GM21619 (cell line): ENCODE measurements at regions not wholly inside any gene's neighbourhood (a gene's known extent, or its start where the extent isn't known, plus 50 kb on each side); places are given as distances from the start of the nearest gene placed in this dataset.
A peak's percentile ranks its signal among the peaks of the same experiment; 100 is the strongest.

Experiments used
- ATAC-seq: cut with Tn5 transposase; IDR thresholded peaks from one replicate; pipeline ENCODE4 v1.9.1; 2021; ENCODE audit not compliant: unreplicated experiment

DNA sequence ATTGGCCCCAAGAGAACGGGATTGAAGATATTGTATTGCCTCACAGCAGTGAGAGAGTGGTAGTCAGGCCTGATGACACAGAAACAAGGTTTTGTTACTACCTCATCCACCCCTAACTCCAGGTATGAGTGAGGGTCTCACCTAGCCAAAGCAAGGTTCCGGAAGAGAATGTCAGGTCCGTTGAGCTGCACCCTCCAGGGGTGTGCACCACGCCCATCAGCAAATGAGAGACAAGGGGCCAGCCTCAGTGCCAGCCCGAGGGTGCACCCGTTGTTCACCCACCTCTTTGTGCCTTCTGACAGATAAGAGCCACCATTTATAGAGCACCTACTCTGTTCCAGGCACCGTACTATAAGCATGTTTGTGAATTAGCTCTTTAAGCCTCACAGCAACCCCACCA lies 121.9 kb upstream of the IPO9 start:
- no peak for ATAC-seq

DNA sequence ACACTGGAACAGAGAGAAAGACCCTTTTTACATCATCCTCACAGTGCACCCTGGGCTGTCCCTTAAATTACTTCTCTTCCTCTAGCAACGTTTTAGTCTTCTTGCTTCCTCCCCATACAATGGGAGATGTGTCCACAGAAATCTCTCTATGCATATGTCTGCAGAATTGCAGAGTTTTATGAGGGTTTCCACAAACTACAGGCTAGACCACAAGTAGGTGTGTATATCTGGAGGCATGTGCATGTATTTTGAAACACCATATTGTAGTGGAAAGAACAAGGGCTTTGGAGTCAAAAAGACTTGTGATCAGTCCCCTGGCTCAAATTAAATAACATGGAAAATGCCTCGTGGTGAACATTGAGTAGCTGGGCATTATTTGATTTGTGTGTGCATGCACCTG lies 121.3 kb upstream of the IPO9 start:
- no peak for ATAC-seq

DNA sequence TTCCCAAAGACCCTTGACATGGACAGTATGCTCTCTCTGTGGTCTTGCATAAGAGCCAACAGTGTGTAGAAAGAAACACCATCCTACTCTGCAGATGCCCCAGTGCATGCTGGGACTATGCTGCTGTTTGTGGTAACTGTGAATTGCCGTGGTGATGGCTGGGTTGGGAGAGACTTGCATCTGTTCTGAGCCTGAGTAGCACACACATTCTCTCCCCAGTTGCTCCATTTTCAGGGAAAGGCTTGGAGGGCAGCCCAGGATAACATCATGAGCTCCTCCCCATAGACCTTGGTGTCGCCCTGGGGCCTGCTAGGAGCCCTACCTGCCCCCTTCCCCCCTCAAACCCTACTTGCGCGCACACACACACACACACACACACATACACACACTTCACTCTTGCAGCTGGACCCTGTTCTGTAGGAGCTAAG lies 120.9 kb upstream of the IPO9 start:
- ATAC-seq: no peak

DNA sequence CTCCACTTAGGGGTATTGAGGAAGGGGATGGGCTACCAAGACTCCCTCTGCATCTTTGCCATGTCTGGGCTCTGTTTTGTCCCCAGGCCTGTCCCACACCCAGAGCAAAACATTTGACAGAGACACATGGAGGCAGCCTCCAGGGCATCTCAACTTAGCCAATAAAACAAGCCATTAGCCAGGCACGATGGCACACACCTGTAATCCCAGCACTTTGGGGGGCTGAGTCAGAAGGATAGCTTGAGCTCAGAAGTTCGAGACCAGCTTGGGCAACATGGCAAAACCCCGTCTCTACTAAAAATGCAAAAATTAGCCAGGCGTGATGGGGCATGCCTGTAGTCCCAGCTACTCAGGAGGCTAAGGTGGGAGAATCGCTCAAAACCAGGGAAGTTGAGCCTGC lies 120.3 kb upstream of the IPO9 start:
- no peak for ATAC-seq

DNA sequence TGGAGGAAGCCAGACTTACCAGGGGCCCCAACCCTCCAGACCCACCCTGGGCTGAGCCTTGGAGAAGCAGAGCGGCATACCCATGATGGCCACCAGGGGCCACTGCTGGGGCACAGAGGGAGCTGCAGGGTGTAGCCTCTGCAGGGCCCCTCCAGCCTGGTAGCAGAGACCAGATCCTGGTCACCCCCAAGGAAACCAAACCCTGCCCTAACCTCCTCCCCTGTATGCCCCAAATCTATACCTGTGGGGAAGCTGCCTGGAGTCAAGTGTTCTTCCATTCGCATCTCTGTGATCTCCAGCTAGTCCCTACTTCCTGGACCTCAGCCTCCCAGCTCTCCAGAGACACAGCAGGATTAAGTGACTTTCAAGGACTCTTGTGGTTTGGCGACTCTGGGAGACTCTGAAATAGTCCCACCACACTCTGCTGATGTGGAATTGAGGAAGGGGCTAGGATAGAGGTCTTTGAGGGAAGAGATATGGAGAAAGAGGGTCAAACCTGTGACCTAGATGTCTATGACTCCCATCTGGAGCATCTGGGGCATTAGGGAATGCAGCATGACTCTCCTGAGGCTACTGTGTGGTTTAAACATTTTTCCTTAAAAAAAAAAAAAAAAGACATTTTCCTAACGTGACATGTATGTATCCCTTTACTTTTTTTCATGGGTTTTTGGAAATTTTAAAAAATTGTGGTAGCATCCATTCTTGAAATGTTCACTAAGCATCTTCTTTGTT lies 119.2 kb upstream of the IPO9 start:
- ATAC-seq: peak; percentile 82

DNA sequence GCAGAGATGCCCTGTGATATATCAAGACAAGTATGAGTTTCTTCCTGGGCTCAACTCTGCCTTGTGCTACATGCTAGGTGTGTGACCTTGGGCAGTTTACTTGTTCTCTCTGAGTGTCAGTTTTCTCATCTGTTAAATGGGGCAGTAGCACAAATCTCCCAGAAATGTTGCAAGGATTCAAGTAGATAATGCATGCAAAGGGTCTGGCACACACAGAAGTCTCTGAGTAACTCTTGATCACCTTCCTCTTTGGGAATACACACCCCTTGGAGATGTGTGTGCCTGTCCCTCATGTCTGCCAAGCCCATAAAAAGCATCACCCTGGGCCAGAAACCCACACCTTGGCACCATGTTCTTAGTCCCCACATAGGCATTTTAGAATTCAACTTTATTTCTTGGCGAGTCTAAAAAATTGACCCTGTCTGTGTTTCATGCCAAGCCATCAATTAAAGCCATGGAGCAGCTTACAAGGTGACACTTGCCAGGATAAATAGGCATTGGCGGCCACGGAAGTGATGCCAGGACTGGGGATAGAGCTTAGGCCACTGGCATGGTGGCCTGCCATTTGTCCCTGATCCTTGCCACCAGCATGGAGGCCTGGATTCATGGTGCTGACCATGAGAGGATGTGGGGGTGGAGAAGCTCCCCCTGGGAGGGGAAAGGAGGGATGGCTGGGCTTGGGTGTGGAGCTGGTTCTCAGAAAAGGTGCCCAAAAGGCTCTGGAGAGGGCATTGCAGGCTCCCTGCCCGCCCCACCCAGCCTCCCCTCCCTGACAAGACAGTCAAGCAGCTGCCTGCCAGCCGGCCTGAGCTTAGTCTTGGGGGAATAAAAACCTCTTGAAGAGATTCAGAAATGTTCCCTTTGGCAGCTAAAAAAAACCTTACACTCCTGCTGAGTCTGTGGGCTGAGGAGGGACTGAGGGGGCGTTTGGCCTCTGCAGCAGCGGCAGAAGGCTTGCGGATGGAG lies 118.0 kb upstream of the IPO9 start:
- no peak for ATAC-seq

DNA sequence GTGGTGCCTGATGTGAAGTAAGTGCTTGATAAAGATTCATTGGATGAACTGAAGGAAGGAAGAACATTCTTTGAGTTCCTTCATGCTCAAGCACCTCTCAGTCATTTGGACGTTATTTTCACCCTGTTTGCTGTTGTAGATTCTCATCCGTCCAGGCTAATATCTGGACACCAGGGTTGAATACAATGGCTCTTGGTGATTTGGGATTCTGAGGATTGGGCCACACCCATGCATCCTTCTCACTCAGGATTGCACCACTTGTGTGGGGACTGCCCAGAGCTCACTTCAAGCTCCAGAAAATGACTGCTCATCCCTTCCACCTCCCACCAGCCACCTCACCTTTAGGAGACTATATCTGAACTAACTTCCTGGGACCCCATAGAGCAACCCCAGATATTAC lies 117.1 kb upstream of the IPO9 start:
- no peak for ATAC-seq

DNA sequence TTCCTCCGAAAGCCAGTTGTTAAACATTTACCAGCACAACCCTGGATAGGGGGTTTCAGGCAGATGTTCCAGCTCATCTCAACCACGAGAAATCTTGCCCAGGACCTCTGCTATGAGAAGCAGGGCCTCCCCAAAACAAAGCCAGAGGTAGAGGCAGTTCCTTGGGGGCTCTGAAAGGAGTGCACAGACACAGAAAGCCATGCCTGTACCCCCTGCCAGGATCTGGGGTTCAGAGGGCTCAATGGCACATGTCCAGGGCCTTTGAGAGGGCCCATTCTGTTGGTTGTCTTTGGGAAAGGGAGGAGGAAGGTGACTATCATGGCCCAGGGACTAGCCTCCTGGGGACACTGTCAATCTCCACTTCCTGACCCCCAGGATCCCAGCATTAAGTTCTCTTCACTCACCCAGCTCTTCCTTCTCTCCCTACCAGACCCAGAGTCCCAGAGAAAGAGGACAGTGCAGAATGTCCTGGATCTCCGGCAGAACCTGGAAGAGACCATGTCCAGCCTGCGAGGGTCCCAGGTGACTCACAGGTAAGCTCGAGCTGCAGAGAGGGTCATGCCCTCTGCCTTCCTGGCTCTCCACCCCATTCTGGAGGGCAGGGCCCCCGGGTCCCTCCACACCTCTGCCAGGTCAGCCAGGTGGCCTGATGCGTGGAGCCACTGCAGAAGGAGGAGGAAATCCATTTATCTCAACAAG lies 116.4 kb upstream of the IPO9 start:
- no peak for ATAC-seq

DNA sequence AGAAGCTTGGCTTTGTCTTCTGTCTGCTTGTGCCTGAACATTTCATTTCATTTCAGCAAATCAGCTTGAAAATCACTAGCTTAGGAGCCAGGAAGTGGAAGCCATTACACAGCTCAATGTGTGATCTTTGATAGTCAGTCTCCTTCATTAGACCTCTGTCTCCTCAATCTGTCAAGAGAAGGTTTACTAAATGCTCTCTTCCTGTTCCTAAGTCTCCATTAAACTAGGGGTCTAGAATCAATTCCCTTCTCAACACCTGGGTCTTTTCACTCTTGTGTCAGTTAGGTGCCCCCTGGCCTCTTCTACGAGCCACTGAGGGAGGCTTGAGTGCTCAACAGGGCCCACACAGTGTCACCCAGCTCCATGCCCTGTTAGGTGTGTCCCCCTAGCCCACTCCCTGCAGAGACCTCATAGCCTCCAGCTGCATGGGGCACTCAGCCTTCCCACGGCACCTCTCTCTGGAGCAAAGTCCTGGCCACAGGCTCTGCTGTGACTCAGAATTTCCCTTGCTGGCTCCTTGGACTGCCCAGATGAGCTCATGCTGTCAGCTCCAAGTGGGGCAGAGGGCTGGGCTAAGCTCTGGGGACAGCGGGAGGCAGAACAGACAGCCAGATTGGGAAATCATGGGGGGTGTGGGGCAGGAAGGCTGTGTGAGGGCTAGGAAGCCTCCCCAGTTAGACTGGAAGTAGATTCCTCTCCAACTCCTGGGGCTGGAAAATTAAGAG lies 115.7 kb upstream of the IPO9 start:
- no peak for ATAC-seq

DNA sequence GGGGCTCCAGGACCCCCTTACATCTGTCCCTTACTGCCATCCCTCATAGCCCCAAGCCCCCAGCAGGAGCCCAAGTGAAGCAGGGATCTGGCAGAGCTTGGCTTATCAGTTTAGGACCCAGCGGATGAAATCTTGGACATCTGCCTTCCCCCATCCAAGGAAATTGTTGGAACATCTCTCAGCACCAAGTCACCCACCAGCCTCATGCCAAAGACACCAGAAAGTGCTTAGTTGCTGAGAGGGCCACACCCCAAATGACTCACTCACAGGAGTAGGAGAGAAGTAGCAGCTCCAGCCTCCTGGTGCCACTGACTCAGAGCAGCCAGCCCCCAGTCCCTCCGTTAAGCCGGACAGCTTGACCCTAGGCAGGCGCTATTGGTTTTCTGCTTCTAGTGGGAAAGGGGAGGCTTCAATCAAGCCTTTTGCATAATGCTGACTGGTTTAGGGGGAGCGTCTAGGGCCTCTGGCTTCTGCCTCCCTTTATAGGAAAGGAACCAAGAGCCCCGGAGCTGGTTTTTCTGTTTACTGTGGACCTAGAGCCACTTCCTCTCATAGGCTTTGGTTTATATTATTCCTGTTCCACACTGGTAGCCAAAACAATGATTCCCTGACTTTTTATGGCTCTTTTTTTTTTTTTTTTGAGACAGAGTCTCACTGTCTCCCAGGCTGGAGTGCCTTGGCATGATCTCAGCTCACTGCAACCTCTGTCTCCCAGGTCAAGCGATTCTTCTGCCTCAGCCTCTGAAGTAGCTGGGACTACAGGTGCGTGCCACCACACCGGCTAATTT lies 114.2 kb upstream of the IPO9 start:
- ATAC-seq: no peak

DNA sequence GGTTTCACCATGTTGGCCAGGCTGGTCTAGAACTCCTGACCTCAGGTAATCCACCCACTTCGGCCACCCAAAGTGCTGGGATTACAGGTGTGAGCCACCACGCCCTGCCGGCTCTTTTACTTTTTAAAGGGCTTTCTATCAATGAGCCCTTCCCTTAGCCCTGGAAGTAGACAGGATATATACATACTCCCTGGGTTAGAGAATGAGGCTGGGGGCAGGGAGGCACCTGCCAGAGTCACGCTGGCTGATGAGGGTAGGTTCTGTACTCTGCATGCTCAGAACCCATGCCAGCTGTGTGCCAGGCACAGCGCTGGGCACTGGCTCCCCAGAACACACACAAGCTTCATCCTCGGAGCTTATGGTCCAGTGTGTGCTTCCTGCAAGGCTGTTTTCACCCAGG lies 113.6 kb upstream of the IPO9 start:
- no peak for ATAC-seq

DNA sequence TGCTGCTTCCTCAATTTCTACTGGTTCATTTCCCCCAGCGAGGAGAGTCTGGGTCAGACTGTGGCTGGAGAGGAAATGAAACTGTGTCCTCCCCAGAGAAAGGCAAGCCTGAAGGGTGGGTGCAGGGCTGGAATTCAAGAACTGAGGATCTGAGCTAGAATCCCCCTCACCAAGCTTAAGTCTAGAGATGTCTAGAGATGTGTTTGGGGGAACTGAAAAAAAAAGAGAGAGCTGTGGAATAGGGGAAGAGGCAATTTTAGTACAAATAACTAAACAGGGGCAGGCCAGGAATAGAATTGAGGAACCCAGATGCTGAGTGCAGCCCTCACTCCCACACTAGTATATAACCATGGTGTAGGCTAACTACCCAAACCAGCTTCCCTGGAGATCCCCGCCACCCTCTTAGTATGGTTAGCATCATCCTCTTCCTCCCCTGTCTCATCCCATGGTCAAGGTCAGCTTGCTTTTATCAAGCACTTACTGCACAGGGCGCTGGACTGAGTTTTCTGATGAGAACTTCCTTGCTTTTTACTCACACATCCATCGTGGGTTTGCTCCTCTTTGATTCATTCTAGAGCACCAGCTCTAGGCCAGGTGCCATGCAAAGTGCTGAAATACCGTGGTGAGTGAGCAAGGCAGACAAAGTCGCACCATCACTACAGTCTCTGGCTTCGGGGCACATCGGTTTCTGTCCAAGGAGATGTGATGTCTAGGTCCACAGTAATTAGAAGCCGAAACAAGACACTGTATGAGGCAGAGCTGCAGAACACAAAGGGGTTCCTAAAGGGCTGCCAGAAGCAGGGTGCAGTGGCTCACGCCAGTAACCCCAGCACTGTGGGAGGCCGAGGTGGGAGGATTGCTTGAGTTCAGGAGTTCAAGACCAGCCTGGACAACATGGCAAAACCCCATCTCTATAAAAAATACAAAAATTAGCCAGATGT lies 112.9 kb upstream of the IPO9 start:
- ATAC-seq: no peak

DNA sequence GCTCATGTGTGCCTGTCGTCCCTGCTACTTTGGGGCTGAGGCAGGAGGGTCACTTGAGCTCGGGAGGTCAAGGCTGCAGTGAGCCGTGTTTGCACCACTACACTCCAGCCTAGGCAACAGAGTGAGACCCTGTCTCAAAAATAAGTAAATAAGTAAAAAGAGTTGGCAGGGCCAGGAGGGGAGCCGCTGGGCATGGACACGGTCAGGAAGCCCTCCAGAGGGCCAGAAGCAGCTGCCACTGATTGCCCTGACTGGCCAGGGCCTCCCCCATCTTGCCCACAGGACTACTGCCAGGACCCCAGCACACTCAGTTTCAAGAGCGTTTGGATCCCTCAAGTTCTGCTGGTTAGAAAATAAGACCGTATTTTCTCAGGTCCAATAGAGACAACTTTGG lies 112.2 kb upstream of the IPO9 start:
- no peak for ATAC-seq

DNA sequence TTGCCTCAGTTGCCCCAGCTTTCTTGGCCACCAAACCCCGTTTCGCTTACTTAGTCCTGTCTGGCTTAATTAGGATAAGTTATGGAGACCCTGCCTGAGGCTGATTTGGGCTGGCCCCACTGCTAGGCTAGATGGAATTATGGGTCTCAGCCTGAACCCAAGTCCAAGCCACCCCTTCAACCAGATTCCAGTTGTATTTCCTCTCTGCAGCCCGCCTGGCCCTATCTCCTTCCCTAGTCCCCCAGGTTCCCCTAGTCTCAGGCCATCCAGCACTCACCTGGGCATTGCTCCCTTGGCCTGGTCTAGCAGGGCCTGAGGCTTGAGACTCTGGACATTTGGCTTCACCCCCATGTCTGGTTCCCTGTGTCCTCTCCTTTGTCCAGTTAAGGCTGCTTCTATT lies 111.7 kb upstream of the IPO9 start:
- no peak for ATAC-seq

DNA sequence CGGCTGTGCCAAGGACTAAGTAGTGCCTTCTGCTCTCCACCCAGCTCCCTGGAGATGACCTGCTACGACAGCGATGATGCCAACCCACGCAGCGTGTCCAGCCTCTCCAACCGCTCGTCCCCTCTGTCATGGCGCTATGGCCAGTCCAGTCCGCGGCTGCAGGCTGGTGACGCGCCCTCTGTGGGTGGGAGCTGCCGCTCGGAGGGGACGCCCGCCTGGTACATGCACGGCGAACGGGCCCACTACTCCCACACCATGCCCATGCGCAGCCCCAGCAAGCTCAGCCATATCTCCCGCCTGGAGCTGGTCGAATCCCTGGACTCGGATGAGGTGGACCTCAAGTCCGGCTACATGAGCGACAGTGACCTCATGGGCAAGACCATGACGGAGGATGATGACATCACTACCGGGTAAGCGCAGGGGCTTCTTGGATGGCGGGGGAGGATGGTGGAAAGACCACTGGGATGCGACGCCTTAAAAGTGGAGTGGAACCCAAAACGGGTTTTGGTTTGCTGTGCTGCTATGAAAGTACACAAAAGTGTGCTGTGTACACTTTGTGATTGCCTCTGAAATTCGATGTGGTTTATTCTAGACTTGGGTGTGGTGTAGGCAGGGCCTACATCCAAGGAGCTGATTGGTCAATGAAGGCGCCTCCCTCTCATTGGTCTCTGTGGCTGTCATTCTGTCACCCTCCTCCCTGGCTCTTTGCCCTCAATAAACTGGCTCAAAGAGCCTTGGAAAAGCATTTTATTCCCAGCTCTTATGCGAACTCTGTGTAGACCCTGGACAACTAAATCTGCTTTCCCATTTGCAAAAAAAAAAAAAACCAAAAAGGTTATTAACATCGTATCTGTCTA lies 110.4 kb upstream of the IPO9 start:
- ATAC-seq: no peak

DNA sequence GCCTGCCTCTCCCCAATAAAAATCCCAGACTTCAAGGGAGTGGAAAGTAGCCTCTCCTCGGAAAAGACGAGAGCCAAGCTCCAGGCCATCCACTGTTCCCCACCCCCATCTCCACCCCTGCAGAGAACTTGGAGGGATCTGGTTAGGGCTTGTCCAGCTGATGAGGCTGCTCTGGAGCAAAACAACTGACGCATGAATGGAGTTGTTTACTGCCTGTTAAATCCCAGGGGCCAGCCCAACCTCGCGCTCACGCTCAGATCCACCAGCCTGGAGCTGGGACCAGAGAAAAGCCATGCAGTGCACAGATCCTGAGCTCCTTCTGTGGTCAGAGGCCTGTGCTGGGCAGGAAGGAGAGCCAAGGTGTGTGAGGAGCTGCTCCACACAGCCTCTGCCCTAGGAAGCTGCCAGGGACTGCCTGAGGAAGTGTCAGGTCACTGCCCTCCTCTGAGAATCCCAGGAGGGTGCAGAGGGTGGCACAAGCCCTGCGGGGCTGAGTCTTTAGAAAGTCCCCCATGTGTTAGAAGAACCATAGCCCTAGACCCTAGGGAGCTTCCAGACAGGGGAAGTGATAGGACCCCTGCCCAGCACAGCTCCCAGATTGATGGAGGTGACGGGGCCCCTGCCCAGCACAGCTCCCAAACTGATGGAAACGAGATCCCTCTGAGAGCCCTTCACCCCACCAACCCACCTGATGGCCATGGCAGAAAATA lies 109.0 kb upstream of the IPO9 start:
- ATAC-seq: no peak

DNA sequence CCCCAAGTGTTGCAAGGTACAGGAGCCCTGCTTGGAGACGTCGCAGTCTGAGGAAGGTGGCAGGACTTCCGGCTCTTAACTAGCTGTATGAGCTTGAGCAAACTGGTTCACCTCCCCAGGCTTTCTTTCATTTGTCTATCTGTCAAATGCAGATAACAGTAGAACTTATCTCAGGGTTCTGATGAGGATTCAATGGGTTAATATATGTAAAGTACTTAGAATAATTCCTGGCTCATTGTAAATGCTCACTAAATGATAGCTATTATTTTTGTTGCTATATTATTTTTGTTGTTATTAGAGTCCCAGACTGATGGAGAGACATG lies 108.5 kb upstream of the IPO9 start:
- no peak for ATAC-seq
